Nephron (organoid): ENCODE measurements at regions not wholly inside any gene's neighbourhood (a gene's known extent, or its start where the extent isn't known, plus 50 kb on each side); places are given as distances from the start of the nearest gene placed in this dataset.

Experiments
- H3K27ac Mint-ChIP-seq, 3 experiments: 2 replicates each; pipeline ENCODE4 v1.8.0; 2020; ENCODE audit warnings: mixed read lengths in 3 of 3, mild to moderate bottlenecking in 2 of 3, moderate library complexity in 1 of 3
- H3K27me3 Mint-ChIP-seq: 2 replicates; pipeline ENCODE4 v1.8.0; 2021; ENCODE audit warnings: low read depth, mild to moderate bottlenecking, moderate library complexity, mixed read lengths
- H3K36me3 Mint-ChIP-seq: 2 replicates; pipeline ENCODE4 v1.8.0; 2020; ENCODE audit warnings: low read depth, mixed read lengths
- H3K4me1 Mint-ChIP-seq: 2 replicates; pipeline ENCODE4 v1.8.0; 2020; ENCODE audit warnings: mixed read lengths
- H3K4me3 Mint-ChIP-seq, 3 experiments: 2 replicates each; pipeline ENCODE4 v1.8.0; 2020; ENCODE audit warnings: mild to moderate bottlenecking in 3 of 3, mixed read lengths in 3 of 3, moderate library complexity in 2 of 3
- H3K9me3 Mint-ChIP-seq: 2 replicates; pipeline ENCODE4 v1.8.0; 2020; ENCODE audit warnings: mixed read lengths
- TF ChIP-seq, protein P1 (sequence below), 3 experiments: fragments of 200-600 bp; sonication (generic); IDR thresholded peaks; one replicate each; pipeline ENCODE4 v1.5.0; 2021; ENCODE audit warnings: antibody characterized with exemption in 3 of 3; ENCODE audit not compliant: unreplicated experiment in 3 of 3

DNA sequence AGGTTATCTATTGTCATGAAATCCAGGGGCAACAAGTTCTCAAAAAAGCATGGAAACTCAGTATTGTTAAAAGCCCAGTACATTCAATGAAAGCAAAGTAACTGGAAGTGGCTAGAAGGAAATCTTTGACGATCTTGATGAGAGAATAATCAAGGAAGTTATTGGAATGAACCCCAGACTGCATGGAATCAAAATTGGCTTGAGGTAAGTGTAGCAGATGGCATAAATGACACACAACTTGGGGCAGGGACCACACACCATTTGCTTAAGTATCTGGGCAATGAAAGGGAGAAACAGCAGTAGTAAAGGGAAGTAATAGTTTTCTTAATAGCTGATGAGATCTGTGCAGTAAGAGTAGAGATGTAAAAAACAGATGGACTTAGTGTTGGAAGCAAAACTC, 238.0 kb downstream of the HS3ST3A1 start:
- Mint-ChIP-seq H3K27me3 (no peaks in the 10 kb centered on the region), H3K4me3 (no peak overlapping the region), H3K36me3 (no peaks in the 10 kb centered on the region), H3K27ac (no peak overlapping the region), H3K4me1 (peaks cover 5% of the 10 kb centered on the region), H3K9me3 (no peaks in the 10 kb centered on the region)
- TF ChIP-seq, protein P1, sequence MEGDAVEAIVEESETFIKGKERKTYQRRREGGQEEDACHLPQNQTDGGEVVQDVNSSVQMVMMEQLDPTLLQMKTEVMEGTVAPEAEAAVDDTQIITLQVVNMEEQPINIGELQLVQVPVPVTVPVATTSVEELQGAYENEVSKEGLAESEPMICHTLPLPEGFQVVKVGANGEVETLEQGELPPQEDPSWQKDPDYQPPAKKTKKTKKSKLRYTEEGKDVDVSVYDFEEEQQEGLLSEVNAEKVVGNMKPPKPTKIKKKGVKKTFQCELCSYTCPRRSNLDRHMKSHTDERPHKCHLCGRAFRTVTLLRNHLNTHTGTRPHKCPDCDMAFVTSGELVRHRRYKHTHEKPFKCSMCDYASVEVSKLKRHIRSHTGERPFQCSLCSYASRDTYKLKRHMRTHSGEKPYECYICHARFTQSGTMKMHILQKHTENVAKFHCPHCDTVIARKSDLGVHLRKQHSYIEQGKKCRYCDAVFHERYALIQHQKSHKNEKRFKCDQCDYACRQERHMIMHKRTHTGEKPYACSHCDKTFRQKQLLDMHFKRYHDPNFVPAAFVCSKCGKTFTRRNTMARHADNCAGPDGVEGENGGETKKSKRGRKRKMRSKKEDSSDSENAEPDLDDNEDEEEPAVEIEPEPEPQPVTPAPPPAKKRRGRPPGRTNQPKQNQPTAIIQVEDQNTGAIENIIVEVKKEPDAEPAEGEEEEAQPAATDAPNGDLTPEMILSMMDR (IDR thresholded peaks at IDR 0.05; ENCODE audit: unreplicated experiment in 3 of 3), result no peak

DNA sequence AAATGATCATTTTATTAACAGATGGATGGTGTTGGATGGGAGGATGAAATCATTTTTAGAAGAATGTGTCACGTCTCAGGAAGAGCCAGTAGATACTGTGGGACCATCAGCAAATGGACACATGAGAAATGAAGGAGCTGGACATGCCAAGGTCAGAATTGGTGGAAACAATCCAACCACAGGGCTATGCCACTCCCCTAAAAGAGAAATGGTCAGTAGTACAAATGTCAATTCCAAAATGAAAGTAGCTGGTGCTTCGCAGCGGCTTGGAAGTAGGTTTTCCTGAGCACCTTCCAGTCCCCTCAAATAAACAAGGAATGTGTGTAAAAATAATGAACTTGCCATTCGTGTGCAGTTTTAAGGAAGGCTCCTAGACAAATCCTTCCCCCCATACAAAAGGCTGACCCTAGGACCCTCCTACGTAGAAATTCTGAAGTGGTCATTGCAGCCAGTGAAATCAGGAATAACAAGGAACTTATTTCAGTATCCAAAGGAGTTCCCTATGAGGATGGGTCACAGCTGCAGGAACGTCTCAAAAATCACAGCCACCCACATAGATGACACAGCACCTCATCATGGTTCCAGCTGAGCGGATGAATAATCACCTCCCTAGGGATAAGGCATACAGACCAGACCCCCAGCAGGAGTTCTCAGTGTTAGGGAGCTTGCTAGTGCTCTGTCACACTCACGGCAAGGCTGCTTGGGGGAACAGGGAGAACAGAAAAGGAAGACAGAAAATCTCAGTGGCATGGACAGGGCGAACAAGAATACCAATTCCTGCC, 239.2 kb downstream of the HS3ST3A1 start:
- no peaks in the 10 kb centered on the region for H3K36me3 Mint-ChIP-seq
- no peaks in the 10 kb centered on the region for H3K9me3 Mint-ChIP-seq
- no peaks in the 10 kb centered on the region for H3K27me3 Mint-ChIP-seq
- no peak overlapping the region for H3K27ac Mint-ChIP-seq
- H3K4me1 Mint-ChIP-seq, result peaks cover 5% of the 10 kb centered on the region
- TF ChIP-seq, protein P1 (IDR thresholded peaks at IDR 0.05; ENCODE audit: unreplicated experiment in 3 of 3), result no peak
- no peak overlapping the region for H3K4me3 Mint-ChIP-seq

GRCh38 chr17:13359774-13360173, 242.0 kb downstream of the HS3ST3A1 start:
- Mint-ChIP-seq H3K9me3 (no peaks in the 10 kb centered on the region), H3K4me3 (no peak overlapping the region), H3K27ac (no peak overlapping the region), H3K36me3 (no peaks in the 10 kb centered on the region), H3K4me1 (peaks cover 5% of the 10 kb centered on the region), H3K27me3 (no peaks in the 10 kb centered on the region)
- TF ChIP-seq, protein P1 (IDR thresholded peaks at IDR 0.05; ENCODE audit: unreplicated experiment in 3 of 3), result no peak

DNA sequence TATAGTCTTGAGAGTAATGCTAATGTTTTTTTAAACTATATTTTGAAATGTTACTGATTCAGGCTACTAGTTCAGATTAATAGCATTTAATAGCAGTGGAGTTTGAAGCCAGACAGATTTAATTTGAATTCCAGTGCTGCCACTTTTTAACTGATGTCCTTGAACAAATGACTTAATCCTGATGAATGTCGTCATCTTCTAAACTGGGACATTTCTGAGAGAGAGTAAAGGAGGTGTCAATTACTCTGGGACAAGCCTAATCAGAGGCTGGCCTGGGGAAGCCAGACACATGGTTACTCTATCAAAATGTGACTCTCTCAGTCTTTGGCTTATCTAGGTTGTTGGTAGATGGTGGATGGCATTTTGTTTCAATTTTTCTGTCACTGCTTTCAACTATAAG, 246.7 kb downstream of the HS3ST3A1 start:
- Mint-ChIP-seq H3K9me3 (no peaks in the 10 kb centered on the region), H3K27ac (no peak overlapping the region), H3K36me3 (no peaks in the 10 kb centered on the region), H3K27me3 (peaks cover 8% of the 10 kb centered on the region), H3K4me1 (no peaks in the 10 kb centered on the region), H3K4me3 (no peak overlapping the region)
- TF ChIP-seq, protein P1 (IDR thresholded peaks at IDR 0.05; ENCODE audit: unreplicated experiment in 3 of 3), result no peak

GRCh38 chr17:13353590-13353989, 248.1 kb downstream of the HS3ST3A1 start:
- Mint-ChIP-seq H3K4me1 (no peaks in the 10 kb centered on the region), H3K36me3 (no peaks in the 10 kb centered on the region), H3K9me3 (no peaks in the 10 kb centered on the region), H3K27me3 (peaks cover 8% of the 10 kb centered on the region), H3K4me3 (no peak overlapping the region), H3K27ac (no peak overlapping the region)
- TF ChIP-seq, protein P1 (IDR thresholded peaks at IDR 0.05; ENCODE audit: unreplicated experiment in 3 of 3), result no peak
